Stimulated activated CD4-positive, alpha-beta T cell treated with anti-CD3 and anti-CD28 coated beads, TNF-alpha, amount 100 ng/mL, for 48 hours (primary cell): ENCODE measurements at regions not wholly inside any gene's neighbourhood (a gene's known extent, or its start where the extent isn't known, plus 50 kb on each side); places are given as distances from the start of the nearest gene placed in this dataset.

Experiments
- DNase-seq, 3 donors: peaks; one replicate each; pipeline ENCODE4 v3.0.0-alpha.2; 2020; ENCODE audit warnings: low read depth in 3 of 3

GRCh38 chr13:80284290-80284689 is 56.6 kb downstream of the SPRY2 start:
- no peak for DNase-seq

- no peak for DNase-seq
Measured at GRCh38 chr13:80278706-80279105, 62.2 kb downstream of the SPRY2 start.

GRCh38 chr13:80276371-80277289 is 64.3 kb downstream of the SPRY2 start:
- no peak for DNase-seq

GRCh38 chr13:80274643-80275042 is 66.3 kb downstream of the SPRY2 start:
- DNase-seq, result no peak

DNA sequence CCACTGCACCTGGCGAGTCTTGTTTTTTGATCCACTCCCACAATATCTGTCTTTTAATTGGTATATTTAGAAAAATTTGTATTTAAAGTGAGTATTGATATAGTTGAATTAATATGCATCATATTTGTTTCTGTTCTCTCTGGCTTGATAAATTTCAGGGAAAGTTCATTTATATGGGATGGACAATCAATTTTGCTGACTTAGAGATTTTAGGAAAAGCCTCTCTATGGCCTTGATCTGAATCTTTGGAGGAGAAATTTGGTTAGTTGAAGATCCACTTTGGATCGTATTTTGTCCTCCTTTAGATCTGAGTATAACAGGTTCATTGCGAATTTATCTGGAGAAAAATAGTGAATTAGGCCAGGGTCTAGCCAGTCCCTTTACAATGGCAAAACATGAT is 67.2 kb downstream of the SPRY2 start:
- no peak for DNase-seq

DNA sequence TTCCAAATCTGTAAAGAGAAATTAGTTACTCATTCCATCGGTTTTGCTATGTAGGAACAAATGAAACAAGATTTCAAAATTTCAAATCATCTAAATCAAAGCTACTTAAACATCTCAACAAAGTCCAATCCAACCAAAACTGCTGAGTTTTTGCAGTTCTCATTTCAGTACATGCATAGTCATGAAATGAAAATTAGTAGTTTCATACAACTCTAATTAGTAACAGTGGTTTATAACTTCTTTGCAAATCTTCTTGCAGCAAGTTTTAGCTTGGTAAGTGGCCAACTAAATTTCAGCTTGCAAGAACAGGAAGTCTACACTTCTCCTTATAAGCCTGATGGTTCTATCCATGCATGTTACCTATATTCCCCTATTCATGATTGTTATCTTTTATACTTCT is 75.6 kb downstream of the SPRY2 start:
- no peak for DNase-seq

GRCh38 chr13:80263745-80264513 is 77.0 kb downstream of the SPRY2 start:
- no peak for DNase-seq

- no peak for DNase-seq
Measured at GRCh38 chr13:80262051-80262695, 78.8 kb downstream of the SPRY2 start.

- no peak for DNase-seq
Measured at GRCh38 chr13:80259159-80259558, 81.8 kb downstream of the SPRY2 start.

DNA sequence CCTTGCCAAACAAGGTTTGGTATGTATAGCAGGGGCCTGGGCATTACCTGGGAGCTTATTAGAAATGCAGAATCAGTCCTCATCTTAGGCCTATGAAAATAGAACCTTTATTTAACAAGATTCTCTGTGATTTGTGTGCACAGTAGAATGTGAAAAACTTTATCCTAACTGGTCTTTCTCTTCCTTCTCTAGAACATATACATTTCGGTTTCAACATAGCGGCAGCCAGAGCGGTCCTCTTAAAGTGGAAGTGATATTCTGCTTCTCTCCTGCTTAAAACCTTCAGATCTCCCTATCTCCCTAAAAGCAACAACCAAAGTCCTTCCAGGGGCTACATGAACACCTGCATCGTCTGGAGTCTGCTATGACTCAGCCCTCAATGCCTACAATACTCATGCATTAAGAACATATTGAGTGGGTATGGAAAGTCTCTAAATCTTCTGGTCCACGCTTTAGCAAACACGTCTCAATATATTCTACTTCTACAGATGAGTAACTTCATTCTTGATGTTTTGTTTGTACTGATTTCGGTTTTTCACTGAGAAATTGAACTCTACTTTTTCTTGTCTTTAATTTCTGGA is 84.5 kb downstream of the SPRY2 start:
- no peak for DNase-seq

GRCh38 chr13:80255946-80256345 is 85.0 kb downstream of the SPRY2 start:
- DNase-seq, result no peak

DNA sequence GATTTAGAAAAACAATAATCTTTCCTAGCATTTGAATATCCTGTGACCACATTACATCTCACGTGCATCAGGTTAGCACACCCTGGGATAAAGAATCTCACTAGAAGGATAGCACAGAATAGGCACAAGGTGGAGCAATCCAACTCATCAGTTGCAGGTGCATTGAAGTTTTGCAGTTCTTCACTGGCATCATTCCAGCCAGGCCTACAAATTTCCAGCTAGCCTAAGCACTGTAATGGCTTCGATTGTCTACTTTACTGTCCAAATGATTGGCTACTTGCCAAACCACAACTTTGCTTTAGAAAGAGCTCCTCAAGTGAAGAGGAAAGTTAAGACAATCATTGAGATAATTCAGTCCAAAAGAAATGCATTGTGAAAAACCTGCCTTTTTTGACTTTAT is 89.5 kb downstream of the SPRY2 start:
- no peak for DNase-seq

GRCh38 chr13:80250213-80250810 is 90.6 kb downstream of the SPRY2 start:
- no peak for DNase-seq

- DNase-seq, result no peak
Measured at GRCh38 chr13:80249516-80250212, 91.3 kb downstream of the SPRY2 start.

GRCh38 chr13:80245162-80245733 is 95.7 kb downstream of the SPRY2 start:
- no peak for DNase-seq

GRCh38 chr13:80244574-80244973 is 96.4 kb downstream of the SPRY2 start:
- no peak for DNase-seq

DNA sequence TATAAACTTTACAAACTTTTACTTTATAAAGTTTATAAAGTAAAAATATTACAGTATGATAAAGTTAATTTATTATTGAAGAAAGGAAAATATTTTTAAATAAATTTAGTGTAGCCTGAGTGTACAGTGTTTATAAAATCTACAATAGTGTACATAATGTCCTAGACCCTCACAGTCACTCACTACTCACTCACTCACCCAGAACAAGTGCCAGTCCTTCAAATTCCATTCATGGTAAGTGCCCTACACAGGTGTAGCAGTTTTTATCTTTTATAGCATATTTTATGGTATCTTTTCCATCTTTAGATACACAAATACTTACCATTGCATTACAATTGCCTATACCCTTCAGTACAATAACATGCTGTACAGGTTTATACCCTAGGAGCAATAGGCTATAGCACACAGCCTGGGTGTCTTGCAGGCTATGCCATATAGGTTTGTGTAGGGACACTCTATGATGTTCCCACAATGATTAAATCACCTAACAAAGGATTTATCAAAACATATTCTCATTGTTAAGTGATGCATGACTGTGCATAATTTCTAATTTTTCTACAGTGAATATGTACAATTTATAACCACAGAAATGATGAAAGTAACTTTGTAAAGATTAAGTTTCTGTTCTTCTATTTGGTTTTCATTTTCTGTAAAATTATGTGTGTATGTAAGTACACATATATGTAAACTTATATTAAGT is 98.0 kb downstream of the SPRY2 start:
- DNase-seq, result no peak

DNA sequence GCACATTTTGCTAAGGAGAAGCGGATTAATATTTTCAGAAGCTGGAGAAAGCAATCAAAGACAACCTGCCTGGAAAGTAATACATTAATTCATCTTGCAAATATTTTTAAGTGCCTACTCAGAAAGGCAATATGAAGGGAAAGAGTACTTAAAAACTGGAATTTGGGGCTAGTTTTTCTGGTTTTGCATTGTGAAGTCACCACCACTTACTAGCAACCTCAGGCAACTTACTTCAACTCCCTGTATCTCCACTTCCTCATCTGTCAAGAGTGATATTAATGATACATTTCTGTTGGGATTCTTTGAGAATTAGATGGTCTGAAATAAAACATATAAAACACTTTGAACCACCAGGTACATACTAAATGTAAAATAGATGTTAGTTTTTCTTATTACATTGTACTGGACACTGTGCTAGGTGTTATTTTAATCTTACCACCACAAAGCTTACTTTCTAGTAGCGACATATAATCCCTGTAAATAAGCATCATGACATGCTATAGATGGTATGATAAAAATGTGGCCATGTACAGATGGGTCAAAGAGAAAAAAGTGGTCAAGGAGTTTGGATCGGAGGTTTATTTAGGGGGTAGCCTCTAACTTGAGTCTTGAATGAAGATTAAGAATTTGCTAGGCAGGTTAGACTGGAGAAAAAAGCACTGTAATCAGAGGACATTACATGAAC is 101.2 kb downstream of the SPRY2 start:
- no peak for DNase-seq

GRCh38 chr13:80239116-80239515 is 101.8 kb downstream of the SPRY2 start:
- DNase-seq, result no peak
